ENCODE measurements at regions not wholly inside any gene's neighbourhood (a gene's known extent, or its start where the extent isn't known, plus 50 kb on each side); places are given as distances from the start of the nearest gene placed in this dataset.
"Not testable (repeated sequence)": the region's sequence is repeated elsewhere in the genome, so short reads cannot be mapped to it uniquely, and the experiment has no call there.

DNA sequence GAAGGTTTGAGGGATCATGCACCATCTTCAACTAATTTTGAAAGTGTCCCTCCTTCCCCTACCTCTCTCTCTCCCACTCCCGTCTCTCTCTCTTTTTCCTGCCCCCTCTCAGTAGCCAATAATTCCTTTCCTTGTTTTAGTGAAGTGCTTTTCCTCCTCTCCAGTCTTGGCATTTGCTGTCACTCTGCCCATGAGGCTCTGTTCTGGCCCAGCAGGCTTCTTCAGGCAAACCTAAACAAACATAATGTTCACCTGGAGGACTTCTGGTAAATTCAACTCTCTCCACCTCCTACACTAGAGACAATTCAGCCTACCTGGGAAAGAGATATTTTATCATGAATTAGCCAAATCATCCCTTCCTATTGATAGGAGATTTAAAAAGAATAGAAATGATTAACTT, 86.6 kb upstream of the ADRA1D start:
- DNase-seq = no peak

DNA sequence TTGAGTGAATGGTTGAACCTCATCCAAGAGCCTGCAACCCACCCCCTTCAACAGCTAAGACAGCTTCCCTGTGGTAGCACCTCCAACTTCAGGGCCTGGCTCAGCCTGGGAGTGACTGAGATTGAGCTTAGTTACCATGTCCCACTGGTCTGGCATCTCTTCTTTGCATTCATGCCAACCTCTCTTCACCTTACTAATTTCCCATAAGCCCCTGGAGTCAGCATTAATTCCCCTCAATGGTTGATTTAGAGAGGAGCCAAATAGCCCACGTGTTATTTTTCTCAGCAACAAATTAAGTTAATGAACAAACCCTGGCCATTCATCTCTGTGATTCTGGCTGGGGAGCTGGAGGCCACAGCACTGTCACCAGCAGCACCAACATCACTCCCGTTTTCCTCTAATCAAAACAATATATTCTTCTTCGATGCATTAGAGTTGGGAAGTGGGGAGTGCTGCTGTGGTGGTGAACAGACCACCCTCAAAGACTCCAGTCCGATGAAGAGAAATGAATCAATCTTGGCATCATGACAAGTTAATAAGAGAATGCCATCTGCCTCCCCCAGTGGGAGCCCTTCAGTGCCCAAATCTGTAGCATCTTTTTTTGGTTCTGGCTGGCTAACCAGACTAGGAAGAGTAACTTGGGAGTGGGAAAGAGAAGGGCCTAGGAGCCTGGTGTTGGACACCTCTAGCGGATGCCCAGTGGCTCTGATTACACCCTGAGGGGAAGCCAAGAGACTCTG, 83.2 kb upstream of the ADRA1D start:
- DNase-seq = no peak

- no peak for DNase-seq
These were observed 80.9 kb upstream of the ADRA1D start for GRCh38 chr20:4330011-4330410.

- no peak for DNase-seq
These were observed 80.1 kb upstream of the ADRA1D start for GRCh38 chr20:4329232-4329631.

GRCh38 chr20:4328541-4328940, 79.5 kb upstream of the ADRA1D start:
- no peak for DNase-seq

- DNase-seq = no peak
These were observed 78.9 kb upstream of the ADRA1D start for GRCh38 chr20:4327956-4328355.

DNA sequence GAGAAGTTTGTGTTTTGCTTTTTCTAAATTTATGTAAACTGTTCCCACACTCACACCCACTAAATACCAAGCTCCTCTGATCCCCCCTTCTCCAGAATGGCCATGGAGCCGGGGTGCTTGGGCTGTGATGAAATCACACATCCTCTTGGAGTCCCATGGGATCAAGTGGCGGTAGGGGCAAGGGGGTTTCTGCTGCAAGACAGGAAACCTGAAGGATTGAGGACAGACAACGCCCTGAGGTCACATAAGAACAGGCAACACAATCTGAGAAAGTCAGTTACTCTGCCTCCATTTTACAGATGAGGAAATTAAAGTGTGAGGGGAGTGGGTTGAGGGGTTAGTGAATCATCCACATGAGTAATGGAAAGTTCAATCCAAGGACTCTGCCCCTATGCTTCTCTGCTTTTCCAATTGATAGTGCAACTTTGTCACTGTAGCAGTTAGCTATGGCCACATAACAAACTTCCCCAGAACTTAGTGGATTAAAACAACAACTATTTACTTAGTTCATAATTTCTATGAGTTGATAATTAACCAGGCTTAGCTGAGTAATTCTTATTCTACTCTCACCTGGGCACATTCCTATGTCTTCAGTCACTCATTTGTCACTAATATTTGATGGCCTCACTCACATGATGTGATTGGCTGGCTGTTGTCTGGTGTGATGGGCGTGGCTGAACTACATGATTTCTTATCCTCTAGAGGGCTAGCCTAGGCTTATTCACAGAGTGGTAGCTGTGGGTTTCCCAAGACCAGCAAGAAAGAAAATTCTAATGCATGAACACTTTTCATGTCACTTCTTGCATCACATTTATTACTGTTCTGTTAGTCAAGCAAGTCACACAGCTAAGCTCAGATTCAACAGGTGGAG, 77.3 kb upstream of the ADRA1D start:
- DNase-seq = no peak

DNA sequence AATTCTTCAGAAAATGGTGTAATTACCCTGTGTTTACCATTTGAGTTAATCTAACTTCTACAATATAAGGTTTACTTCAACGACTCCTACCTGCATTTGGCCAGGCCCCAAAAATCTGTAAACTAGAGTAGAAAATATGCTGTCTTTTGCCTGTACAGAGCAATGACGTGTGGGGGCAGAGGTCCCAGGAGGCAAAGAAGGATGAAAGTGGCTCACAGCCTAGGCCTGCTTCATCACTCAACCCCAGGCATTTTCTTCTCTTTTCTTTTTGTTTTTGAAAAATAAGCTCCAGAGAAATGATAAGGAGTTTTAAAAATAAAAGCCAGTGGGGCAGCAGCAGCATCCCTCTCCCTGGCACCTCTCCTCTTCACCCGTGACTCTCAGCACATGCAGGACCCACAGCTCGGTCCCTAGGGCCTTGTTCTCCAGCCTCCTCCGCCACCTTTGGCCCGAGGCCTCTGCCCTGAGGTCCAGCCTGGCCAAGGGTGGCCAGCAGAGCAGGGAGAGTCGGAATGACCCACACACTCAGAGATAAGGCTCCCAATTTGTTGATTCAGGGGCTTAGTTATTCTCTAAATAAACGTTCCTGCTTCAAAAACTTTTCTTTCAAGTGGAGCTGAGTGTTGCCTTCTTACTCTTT, 76.6 kb upstream of the ADRA1D start:
- DNase-seq = no peak

DNA sequence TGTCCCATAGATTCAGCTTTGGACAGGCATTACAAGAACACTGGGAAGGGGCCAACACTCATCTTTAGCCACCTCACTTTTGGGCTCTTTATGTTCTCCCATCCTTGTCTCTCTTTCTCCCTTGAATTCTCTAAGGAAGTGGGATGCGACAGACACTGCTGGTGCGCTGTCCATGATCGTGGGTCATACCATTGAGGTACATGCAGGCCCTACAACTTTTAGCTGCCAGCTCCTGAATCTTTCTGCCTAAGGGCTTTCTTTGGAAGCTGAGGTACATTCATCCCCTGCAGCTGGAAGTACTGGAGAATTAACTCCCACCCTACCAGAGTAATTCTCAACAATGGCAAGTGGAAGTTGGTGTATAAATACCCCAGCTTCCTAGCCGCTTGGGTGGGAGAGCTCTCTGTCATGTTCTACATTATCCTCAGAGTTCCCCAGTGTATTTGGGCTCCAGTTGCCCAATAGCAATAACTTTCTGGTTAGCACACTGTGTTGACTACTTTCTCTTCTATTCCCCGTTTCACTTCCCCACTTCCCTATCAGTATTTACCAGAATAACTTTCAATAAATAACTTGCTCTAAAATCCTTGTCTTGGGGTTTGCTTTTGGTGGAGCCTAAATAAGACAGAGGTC, 75.6 kb upstream of the ADRA1D start:
- DNase-seq = no peak

- no peak for DNase-seq
These were observed 73.4 kb upstream of the ADRA1D start for GRCh38 chr20:4322499-4322898.

GRCh38 chr20:4320291-4320690, 71.2 kb upstream of the ADRA1D start:
- peak; percentile 15 to 16 for DNase-seq

- DNase-seq = no peak
These were observed 69.8 kb upstream of the ADRA1D start for GRCh38 chr20:4318891-4319290.

DNA sequence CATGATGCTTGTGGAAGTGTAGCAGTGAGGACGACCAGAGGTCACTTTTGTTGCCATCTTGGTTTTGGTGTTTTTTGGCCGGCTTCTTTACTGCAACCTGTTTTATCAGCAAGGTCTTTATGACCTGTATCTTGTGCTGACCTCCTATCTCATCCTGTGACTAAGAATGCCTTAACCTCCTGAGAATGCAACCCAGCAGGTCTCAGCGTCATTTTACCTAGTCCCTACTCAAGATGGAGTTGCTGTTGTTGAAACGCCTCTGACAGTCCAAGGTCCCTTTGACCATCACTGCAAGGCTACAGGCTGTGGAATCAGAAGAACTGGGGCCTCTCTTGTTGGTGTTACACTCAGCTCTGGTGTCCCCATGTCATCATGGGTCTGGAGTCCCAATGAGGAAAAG, 61.5 kb upstream of the ADRA1D start:
- not testable (repeated sequence) for DNase-seq

DNA sequence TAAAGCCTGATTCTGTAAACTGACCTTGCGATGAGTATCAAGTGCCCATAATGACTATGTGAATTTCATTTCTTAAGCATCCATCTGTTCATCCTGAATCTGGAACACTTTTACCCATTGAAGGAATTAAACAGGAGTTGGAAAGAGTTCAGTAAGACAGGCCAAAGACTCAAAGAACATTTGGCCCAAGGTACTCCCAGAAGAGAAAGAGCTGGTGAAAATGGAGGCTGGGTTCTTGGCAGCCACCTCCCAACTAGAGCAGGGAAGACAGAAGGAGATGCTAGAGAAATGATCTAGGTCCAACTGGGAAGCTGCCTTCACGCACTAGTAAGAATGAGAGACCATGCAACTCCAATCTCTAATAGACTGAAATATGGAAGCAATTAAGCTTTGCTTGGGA, 57.1 kb upstream of the ADRA1D start:
- DNase-seq = no peak

GRCh38 chr20:4305091-4305490, 56.0 kb upstream of the ADRA1D start:
- no peak for DNase-seq

DNA sequence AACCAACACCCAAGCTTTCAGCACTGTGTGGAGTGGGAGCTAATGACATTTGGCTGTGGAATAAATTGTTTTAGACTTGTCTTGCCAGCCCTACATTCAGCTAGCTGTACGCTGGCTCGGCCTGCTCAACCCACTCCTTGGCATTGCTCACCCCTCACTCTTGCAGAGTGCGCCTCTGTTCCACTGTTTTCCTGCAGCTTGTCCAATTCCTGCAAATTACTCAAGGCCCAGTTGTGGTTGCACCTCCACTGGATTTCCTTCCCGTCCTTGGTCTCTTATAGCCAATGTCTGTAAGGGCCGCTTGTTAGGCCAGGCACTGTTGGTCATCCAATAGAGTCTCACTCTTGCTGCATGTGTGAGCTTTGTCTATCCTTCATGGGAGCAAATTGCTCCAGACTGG, 55.5 kb upstream of the ADRA1D start:
- DNase-seq = no peak

GRCh38 chr20:4303136-4303535, 54.0 kb upstream of the ADRA1D start:
- no peak for DNase-seq

DNA sequence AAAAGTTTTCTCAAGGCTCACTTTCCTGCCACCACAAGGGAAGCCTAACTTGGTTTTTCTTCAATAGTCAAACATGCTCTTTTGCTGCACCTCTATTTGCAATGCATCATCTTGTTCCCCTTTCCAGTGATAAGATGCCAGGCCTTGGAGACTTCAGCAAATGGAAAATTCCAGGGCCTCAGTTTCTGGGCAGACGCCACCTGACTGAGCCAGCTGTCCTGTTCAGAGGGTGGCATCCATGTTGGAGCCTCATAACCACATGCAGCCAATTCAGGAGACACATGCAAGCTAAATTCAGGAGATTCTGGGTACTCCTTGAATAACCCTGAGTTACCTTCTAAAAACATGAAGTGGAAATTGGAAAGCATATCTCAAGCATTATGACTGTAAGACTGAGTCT, 51.8 kb upstream of the ADRA1D start:
- DNase-seq = no peak

- DNase-seq = no peak
These were observed 51.3 kb upstream of the ADRA1D start for GRCh38 chr20:4300401-4300800.

- DNase-seq = no peak
These were observed 50.7 kb upstream of the ADRA1D start for GRCh38 chr20:4299773-4300172.

DNA sequence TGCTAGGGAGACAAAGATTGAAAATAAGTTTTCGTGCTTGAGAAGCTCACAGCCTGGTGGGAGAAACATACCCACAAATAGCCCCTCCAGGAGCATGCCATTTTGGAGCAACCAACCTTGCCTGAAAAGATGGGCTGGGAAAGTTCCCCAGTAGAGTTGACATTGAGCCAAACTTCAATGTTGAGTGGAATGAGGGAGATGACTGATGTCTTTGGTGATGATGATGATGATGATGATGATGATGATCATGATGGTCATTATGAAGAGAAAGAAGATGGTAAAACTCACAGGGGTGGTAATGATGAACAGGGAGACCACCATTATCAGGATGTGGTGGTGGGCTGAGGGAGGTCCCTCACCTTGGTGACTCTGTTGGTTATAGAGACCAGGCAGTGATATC, 50.1 kb upstream of the ADRA1D start:
- DNase-seq = no peak

Measured in Kasumi-1 (cell line).